SK-N-SH (cell line): ENCODE measurements at regions not wholly inside any gene's neighbourhood (a gene's known extent, or its start where the extent isn't known, plus 50 kb on each side); places are given as distances from the start of the nearest gene placed in this dataset.

Source experiments
- CTCF ChIA-PET: fragments of 300-600, 350-600 bp; formaldehyde crosslinking; extraction: SDS; loops from one replicate; lab custom pipeline; 2021; lab: Yijun Ruan, JAX
- POLR2A ChIA-PET: fragments of 350-600 bp; sonication (Branson Sonifier 250); formaldehyde crosslinking; extraction: SDS; loops from one replicate; lab custom pipeline; 2020; ENCODE audit warnings: antibody characterized with exemption, inconsistent platforms; lab: Yijun Ruan, JAX
- DNase-seq: peaks from one replicate; pipeline ENCODE4 v3.0.0; 2012
- H2AFZ ChIP-seq: fragments of 200-600 bp; sonication (generic); 2 replicates; pipeline ENCODE4 v1.8.1; 2016; ENCODE audit warnings: antibody characterized with exemption, mild to moderate bottlenecking, low read depth
- H3F3A ChIP-seq: fragments of 200-600 bp; sonication (generic); replicated peaks from 2 replicates; pipeline ENCODE3; 2016; ENCODE audit warnings: antibody characterized with exemption, mild to moderate bottlenecking; ENCODE audit not compliant: insufficient read depth
- H3K27ac ChIP-seq, 2 experiments: fragments of 200-500 bp in 1 of 2; fragments of 200-600 bp in 1 of 2; sonication (Bioruptor generic) in 1 of 2; sonication (generic), shearing (Covaris generic) in 1 of 2; 2 replicates each; pipeline versions ENCODE4 v1.5.1 to v1.6.1; 2014 to 2016; ENCODE audit warnings: low read depth in 2 of 2, inconsistent platforms in 1 of 2, low read length in 1 of 2, mild to moderate bottlenecking in 1 of 2, mixed read lengths in 1 of 2
- H3K27me3 ChIP-seq: fragments of 200-600 bp; sonication (generic), shearing (Covaris generic); 2 replicates; pipeline ENCODE4 v1.6.1; 2016; ENCODE audit warnings: mixed run types; ENCODE audit not compliant: insufficient read depth
- H3K36me3 ChIP-seq, 2 experiments: fragments of 200-500 bp in 1 of 2; fragments of 200-600 bp in 1 of 2; sonication (Bioruptor generic) in 1 of 2; sonication (generic) in 1 of 2; replicated peaks in 1 of 2; 2 replicates each; pipeline versions ENCODE3 to v1.5.1; 2014 to 2016; ENCODE audit warnings: low read length in 1 of 2, mild to moderate bottlenecking in 1 of 2; ENCODE audit not compliant: insufficient read depth in 2 of 2, control insufficient read depth in 1 of 2
- H3K4me1 ChIP-seq, 2 experiments: fragments of 200-500 bp in 1 of 2; fragments of 200-600 bp in 1 of 2; sonication (Bioruptor generic) in 1 of 2; sonication (generic), shearing (Covaris generic) in 1 of 2; 2 replicates each; pipeline versions ENCODE4 v1.5.1 to v1.6.1; 2014 to 2016; ENCODE audit warnings: low read depth in 1 of 2, low read length in 1 of 2, mixed run types in 1 of 2; ENCODE audit not compliant: insufficient read depth in 2 of 2, control insufficient read depth in 1 of 2
- H3K4me2 ChIP-seq: fragments of 200-600 bp; sonication (generic), shearing (Covaris generic); 2 replicates; pipeline ENCODE4 v1.6.1; 2017; ENCODE audit warnings: mixed run types
- H3K4me3 ChIP-seq, 2 experiments: fragments of 200-500 bp in 1 of 2; fragments of 200-600 bp in 1 of 2; sonication (Bioruptor generic) in 1 of 2; sonication (generic), shearing (Covaris generic) in 1 of 2; 2 replicates each; pipeline versions ENCODE4 v1.5.1 to v1.8.1; 2014 to 2016; ENCODE audit warnings: low read depth in 2 of 2, inconsistent platforms in 1 of 2, low read length in 1 of 2, mild to moderate bottlenecking in 1 of 2, mixed read lengths in 1 of 2, moderate library complexity in 1 of 2
- H3K79me2 ChIP-seq: fragments of 200-600 bp; sonication (generic); 2 replicates; pipeline ENCODE4 v1.8.1; 2017; ENCODE audit warnings: mild to moderate bottlenecking; ENCODE audit not compliant: insufficient read depth
- H3K9ac ChIP-seq: fragments of 200-600 bp; sonication (generic); 2 replicates; pipeline ENCODE4 v1.6.1; 2017; ENCODE audit warnings: mixed run types
- H3K9me2 ChIP-seq: fragments of 200-600 bp; sonication (generic); 2 replicates; pipeline ENCODE4 v1.6.1; 2017; ENCODE audit warnings: mixed run types
- H3K9me3 ChIP-seq: fragments of 200-600 bp; sonication (generic); 2 replicates; pipeline ENCODE4 v1.6.1; 2017; ENCODE audit warnings: mixed run types, mild to moderate bottlenecking, moderate library complexity
- H4K20me1 ChIP-seq: fragments of 200-600 bp; sonication (generic); 2 replicates; pipeline ENCODE4 v1.6.1; 2017; ENCODE audit warnings: mild to moderate bottlenecking, mixed run types; ENCODE audit not compliant: insufficient read depth
- CHD2 ChIP-seq: fragments of 150-350 bp; IDR thresholded peaks from 2 replicates; pipeline ENCODE4 v1.6.1; 2018; ENCODE audit warnings: low read length; ENCODE audit not compliant: partially characterized antibody
- ELF1 ChIP-seq: IDR thresholded peaks from 2 replicates; pipeline ENCODE4 v1.4.0; 2012
- EZH2phosphoT487 ChIP-seq: fragments of 200-600 bp; sonication (generic); IDR thresholded peaks from 2 replicates; pipeline ENCODE4 v1.6.1; 2017; ENCODE audit warnings: low read depth, mixed run types, mild to moderate bottlenecking, antibody characterized with exemption, moderate library complexity, borderline replicate concordance
- FOSL2 ChIP-seq: IDR thresholded peaks from 2 replicates; pipeline ENCODE4 v1.4.0; 2012; ENCODE audit warnings: low read depth, mild to moderate bottlenecking, moderate library complexity, borderline replicate concordance
- FOXM1 ChIP-seq: IDR thresholded peaks from 2 replicates; pipeline ENCODE4 v1.4.0; 2012; ENCODE audit warnings: low read depth, mild to moderate bottlenecking
- GABPA ChIP-seq: IDR thresholded peaks from 2 replicates; pipeline ENCODE4 v1.4.0; 2012; ENCODE audit warnings: low read depth, mild to moderate bottlenecking
- GATA2 ChIP-seq: sonication (generic); formaldehyde crosslinking; IDR thresholded peaks from 2 replicates; pipeline ENCODE4 v1.5.0; 2020; ENCODE audit warnings: mild to moderate bottlenecking, missing genetic modification reagents
- JUND ChIP-seq: IDR thresholded peaks from 2 replicates; pipeline ENCODE4 v1.4.0; 2012
- MXI1 ChIP-seq: IDR thresholded peaks from 2 replicates; pipeline ENCODE4 v1.6.1; 2012; ENCODE audit warnings: mild to moderate bottlenecking, low read depth, low read length, improper control_type of control experiment
- NFIC ChIP-seq: IDR thresholded peaks from 2 replicates; pipeline ENCODE4 v1.4.0; 2012; ENCODE audit warnings: borderline replicate concordance
- POLR2AphosphoS5 ChIP-seq: IDR thresholded peaks from 2 replicates; pipeline ENCODE4 v1.6.1; 2012; ENCODE audit warnings: low read depth, low read length
- RAD21 ChIP-seq: IDR thresholded peaks from 2 replicates; pipeline ENCODE4 v1.6.1; 2012; ENCODE audit warnings: mild to moderate bottlenecking, low read length
- RCOR1 ChIP-seq: fragments of 150-350 bp; IDR thresholded peaks from 2 replicates; pipeline ENCODE4 v1.6.1; 2017; ENCODE audit warnings: antibody characterized with exemption, low read length
- RXRA ChIP-seq: IDR thresholded peaks from 2 replicates; pipeline ENCODE4 v1.4.0; 2012; ENCODE audit warnings: low read depth, mild to moderate bottlenecking, borderline replicate concordance
- SIN3A ChIP-seq: IDR thresholded peaks from 2 replicates; pipeline ENCODE4 v1.6.1; 2012; ENCODE audit warnings: low read depth, mild to moderate bottlenecking, low read length, moderate library complexity, borderline replicate concordance
- TCF12 ChIP-seq: IDR thresholded peaks from 2 replicates; pipeline ENCODE4 v1.4.0; 2012
- TEAD4 ChIP-seq: IDR thresholded peaks from 2 replicates; pipeline ENCODE4 v1.4.0; 2012; ENCODE audit warnings: mild to moderate bottlenecking, borderline replicate concordance; ENCODE audit not compliant: insufficient read depth
- YY1 ChIP-seq: IDR thresholded peaks from 2 replicates; pipeline ENCODE4 v1.4.0; 2012; ENCODE audit warnings: low read depth, mild to moderate bottlenecking
- WGBS: methylation state at CpG from one replicate; pipeline ENCODE4 v1.1.6; 2017; ENCODE audit warnings: low lambda C conversion rate; 5-methylcytosine and 5-hydroxymethylcytosine counted together
- TF ChIP-seq, protein P1 (sequence below): IDR thresholded peaks from 2 replicates; pipeline ENCODE4 v1.4.0; 2012; ENCODE audit warnings: low read depth
- TF ChIP-seq, protein P2 (sequence below): IDR thresholded peaks from 2 replicates; pipeline ENCODE4 v1.4.0; 2012; ENCODE audit warnings: low read depth, borderline replicate concordance
- TF ChIP-seq, protein P3 (sequence below): IDR thresholded peaks from 2 replicates; pipeline ENCODE4 v1.6.1; 2012; ENCODE audit warnings: mild to moderate bottlenecking, low read depth, low read length, moderate library complexity
- TF ChIP-seq, protein P4 (sequence below): IDR thresholded peaks from 2 replicates; pipeline ENCODE4 v1.4.0; 2012; ENCODE audit warnings: low read depth, borderline replicate concordance
- TF ChIP-seq, protein P5 (sequence below): IDR thresholded peaks from 2 replicates; pipeline ENCODE4; 2012

DNA sequence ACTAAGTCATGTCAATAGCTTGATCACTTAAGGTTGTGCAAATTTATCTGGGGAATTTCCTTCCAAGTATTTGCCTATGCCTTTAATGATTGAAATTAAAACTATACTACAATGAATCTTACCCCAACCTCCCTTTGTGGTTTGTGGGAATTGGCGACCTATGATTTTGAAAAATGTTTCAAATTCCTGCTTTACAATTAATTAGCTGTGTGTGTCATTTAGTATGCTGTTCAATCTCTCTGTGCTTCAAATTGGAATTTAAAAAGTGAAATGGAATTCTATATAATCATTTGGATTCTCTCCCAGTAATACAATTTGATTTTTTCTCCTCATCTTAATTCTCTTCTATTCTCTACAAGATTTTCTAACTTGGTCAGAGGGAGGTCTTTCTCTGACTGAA lies 2319.5 kb downstream of the ARAP2 start:
- POLR2A ChIA-PET, result no interaction called here
- no peak for DNase-seq
- H3K36me3 ChIP-seq, result no peaks in the 10 kb centered on the region
- TF ChIP-seq TCF12, result no peak
- TF ChIP-seq, protein P1, sequence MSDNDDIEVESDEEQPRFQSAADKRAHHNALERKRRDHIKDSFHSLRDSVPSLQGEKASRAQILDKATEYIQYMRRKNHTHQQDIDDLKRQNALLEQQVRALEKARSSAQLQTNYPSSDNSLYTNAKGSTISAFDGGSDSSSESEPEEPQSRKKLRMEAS, result no peak
- TF ChIP-seq, all 33 proteins: peak for 0
- Histone ChIP-seq H3K9ac (no peak overlapping the region), H2AFZ (0 out of 2 replicates have a peak overlapping the region, but pooled peaks have one; percentile 45), H3K27ac (no peak overlapping the region), H4K20me1 (no peaks in the 10 kb centered on the region), H3K9me3 (peaks cover 3% of the 10 kb centered on the region; the same call in 1 of the 2 replicates), H3K4me1 (no peaks in the 10 kb centered on the region; a peak in 1 of 4 replicates), H3F3A (no peaks in the 10 kb centered on the region), H3K9me2 (no peaks in the 10 kb centered on the region), H3K27me3 (no peaks in the 10 kb centered on the region), H3K4me3 (no peak overlapping the region), H3K79me2 (no peaks in the 10 kb centered on the region; the same call in 1 of the 2 replicates), H3K4me2 (no peak overlapping the region)
- 40% methylated on average over 1 of the region's 1 CpG for WGBS
- CTCF ChIA-PET, result interaction anchor here (1.4 kb wide), 1 partner anchor 50 kb away, joined by 3 read pairs; no protein-coding TSS in a partner anchor

DNA sequence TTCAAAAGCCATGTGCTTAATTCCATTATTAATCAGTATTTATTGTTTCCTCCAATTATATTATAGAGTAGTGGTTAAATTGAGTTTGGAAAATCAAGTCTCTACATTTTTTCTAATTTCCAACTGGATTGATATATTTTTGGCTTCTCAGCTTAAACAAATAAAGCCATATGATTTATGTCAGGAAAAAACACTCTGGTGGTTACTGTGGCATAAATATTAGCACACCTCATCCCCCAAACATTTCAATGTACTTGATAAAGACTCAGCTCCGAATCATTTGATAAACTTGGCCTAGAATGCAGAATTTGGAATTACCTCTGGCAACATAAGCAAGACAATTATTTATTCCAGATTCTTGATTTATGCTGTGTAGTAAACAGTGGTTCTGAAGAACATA lies 2313.8 kb downstream of the ARAP2 start:
- no peak for DNase-seq
- H3K9ac ChIP-seq, result no peak overlapping the region
- WGBS, result 26% methylated on average over 1 of the region's 1 CpG
- no peaks in the 10 kb centered on the region for H3K4me1 ChIP-seq
- ChIA-PET CTCF (no interaction called here), POLR2A (no interaction called here)
- H3K4me2 ChIP-seq, result no peak overlapping the region
- H3K9me2 ChIP-seq, result no peaks in the 10 kb centered on the region
- H3K9me3 ChIP-seq, result peaks cover 3% of the 10 kb centered on the region; the same call in 1 of the 2 replicates
- no peaks in the 10 kb centered on the region for H3K27me3 ChIP-seq
- H3F3A ChIP-seq, result no peaks in the 10 kb centered on the region
- no peaks in the 10 kb centered on the region for H3K79me2 ChIP-seq
- no peak overlapping the region for H3K27ac ChIP-seq
- H2AFZ ChIP-seq, result no peak overlapping the region
- no peaks in the 10 kb centered on the region for H3K36me3 ChIP-seq
- no peak overlapping the region for H3K4me3 ChIP-seq
- H4K20me1 ChIP-seq, result no peaks in the 10 kb centered on the region
- no peak for TF ChIP-seq GABPA
- TF ChIP-seq TEAD4, result no peak
- TF ChIP-seq JUND, result 0 out of 2 replicates have a peak, but pooled peaks have one; percentile 10
- no peak for TF ChIP-seq FOSL2
- TF ChIP-seq EZH2phosphoT487, result no peak
- TF ChIP-seq, protein P2, sequence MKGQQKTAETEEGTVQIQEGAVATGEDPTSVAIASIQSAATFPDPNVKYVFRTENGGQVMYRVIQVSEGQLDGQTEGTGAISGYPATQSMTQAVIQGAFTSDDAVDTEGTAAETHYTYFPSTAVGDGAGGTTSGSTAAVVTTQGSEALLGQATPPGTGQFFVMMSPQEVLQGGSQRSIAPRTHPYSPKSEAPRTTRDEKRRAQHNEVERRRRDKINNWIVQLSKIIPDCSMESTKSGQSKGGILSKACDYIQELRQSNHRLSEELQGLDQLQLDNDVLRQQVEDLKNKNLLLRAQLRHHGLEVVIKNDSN, result no peak
- TF ChIP-seq, protein P3, sequence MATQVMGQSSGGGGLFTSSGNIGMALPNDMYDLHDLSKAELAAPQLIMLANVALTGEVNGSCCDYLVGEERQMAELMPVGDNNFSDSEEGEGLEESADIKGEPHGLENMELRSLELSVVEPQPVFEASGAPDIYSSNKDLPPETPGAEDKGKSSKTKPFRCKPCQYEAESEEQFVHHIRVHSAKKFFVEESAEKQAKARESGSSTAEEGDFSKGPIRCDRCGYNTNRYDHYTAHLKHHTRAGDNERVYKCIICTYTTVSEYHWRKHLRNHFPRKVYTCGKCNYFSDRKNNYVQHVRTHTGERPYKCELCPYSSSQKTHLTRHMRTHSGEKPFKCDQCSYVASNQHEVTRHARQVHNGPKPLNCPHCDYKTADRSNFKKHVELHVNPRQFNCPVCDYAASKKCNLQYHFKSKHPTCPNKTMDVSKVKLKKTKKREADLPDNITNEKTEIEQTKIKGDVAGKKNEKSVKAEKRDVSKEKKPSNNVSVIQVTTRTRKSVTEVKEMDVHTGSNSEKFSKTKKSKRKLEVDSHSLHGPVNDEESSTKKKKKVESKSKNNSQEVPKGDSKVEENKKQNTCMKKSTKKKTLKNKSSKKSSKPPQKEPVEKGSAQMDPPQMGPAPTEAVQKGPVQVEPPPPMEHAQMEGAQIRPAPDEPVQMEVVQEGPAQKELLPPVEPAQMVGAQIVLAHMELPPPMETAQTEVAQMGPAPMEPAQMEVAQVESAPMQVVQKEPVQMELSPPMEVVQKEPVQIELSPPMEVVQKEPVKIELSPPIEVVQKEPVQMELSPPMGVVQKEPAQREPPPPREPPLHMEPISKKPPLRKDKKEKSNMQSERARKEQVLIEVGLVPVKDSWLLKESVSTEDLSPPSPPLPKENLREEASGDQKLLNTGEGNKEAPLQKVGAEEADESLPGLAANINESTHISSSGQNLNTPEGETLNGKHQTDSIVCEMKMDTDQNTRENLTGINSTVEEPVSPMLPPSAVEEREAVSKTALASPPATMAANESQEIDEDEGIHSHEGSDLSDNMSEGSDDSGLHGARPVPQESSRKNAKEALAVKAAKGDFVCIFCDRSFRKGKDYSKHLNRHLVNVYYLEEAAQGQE, result no peak
- TF ChIP-seq CHD2, result no peak
- peak; percentile 33; the same call in 1 of the 2 replicates for TF ChIP-seq NFIC
- TF ChIP-seq SIN3A, result no peak
- TF ChIP-seq, protein P4, sequence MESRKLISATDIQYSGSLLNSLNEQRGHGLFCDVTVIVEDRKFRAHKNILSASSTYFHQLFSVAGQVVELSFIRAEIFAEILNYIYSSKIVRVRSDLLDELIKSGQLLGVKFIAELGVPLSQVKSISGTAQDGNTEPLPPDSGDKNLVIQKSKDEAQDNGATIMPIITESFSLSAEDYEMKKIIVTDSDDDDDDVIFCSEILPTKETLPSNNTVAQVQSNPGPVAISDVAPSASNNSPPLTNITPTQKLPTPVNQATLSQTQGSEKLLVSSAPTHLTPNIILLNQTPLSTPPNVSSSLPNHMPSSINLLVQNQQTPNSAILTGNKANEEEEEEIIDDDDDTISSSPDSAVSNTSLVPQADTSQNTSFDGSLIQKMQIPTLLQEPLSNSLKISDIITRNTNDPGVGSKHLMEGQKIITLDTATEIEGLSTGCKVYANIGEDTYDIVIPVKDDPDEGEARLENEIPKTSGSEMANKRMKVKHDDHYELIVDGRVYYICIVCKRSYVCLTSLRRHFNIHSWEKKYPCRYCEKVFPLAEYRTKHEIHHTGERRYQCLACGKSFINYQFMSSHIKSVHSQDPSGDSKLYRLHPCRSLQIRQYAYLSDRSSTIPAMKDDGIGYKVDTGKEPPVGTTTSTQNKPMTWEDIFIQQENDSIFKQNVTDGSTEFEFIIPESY, result no peak
- TF ChIP-seq RAD21, result no peak
- TF ChIP-seq TCF12, result 0 out of 2 replicates have a peak, but pooled peaks have one; percentile 26
- no peak for TF ChIP-seq RXRA
- TF ChIP-seq, protein P5, sequence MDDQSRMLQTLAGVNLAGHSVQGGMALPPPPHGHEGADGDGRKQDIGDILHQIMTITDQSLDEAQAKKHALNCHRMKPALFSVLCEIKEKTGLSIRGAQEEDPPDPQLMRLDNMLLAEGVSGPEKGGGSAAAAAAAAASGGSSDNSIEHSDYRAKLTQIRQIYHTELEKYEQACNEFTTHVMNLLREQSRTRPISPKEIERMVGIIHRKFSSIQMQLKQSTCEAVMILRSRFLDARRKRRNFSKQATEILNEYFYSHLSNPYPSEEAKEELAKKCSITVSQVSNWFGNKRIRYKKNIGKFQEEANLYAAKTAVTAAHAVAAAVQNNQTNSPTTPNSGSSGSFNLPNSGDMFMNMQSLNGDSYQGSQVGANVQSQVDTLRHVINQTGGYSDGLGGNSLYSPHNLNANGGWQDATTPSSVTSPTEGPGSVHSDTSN, result peak; percentile 34; the same call in 1 of the 2 replicates
- TF ChIP-seq YY1, result no peak
- TF ChIP-seq FOXM1, result no peak
- TF ChIP-seq MXI1, result no peak
- TF ChIP-seq GATA2 (CRISPR knock-in tag), result no peak
- TF ChIP-seq POLR2AphosphoS5, result no peak
- no peak for TF ChIP-seq RCOR1
- TF ChIP-seq ELF1, result no peak
